ENCODE measurements at regions not wholly inside any gene's neighbourhood (a gene's known extent, or its start where the extent isn't known, plus 50 kb on each side); places are given as distances from the start of the nearest gene placed in this dataset.

DNA sequence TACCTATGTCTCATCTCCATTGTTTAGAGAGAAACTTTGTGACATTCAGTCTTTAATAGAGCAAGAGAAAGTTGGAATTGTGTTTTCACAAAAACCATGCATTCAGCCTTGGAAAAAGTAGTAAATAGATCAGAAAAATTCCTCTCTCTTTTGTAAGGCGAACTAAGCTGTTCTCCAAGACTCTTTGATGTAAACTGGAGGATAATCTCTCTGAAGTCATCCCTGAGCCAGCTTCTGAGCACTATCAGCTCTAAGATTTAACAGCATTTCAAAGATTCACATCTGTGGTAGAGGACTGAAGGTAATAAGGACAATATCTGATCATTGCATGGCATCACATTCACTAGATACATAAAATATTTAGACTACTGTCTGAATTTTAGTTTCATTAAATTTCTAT, 904.6 kb upstream of the ATXN8OS start:
- TF ChIP-seq, protein P1, sequence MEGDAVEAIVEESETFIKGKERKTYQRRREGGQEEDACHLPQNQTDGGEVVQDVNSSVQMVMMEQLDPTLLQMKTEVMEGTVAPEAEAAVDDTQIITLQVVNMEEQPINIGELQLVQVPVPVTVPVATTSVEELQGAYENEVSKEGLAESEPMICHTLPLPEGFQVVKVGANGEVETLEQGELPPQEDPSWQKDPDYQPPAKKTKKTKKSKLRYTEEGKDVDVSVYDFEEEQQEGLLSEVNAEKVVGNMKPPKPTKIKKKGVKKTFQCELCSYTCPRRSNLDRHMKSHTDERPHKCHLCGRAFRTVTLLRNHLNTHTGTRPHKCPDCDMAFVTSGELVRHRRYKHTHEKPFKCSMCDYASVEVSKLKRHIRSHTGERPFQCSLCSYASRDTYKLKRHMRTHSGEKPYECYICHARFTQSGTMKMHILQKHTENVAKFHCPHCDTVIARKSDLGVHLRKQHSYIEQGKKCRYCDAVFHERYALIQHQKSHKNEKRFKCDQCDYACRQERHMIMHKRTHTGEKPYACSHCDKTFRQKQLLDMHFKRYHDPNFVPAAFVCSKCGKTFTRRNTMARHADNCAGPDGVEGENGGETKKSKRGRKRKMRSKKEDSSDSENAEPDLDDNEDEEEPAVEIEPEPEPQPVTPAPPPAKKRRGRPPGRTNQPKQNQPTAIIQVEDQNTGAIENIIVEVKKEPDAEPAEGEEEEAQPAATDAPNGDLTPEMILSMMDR (IDR thresholded peaks at IDR 0.05), result no peak
- ATAC-seq (no peak), DNase-seq (no peak)
- Histone ChIP-seq H3K36me3 (no peaks in the 10 kb centered on the region), H3K4me1 (no peaks in the 10 kb centered on the region), H3K4me3 (no peak overlapping the region), H3K27ac (no peak overlapping the region), H3K27me3 (no peaks in the 10 kb centered on the region), H3K9me3 (peaks cover 0 to 17% (median 0%) of the 10 kb centered on the region in 11 donors)
- intact Hi-C loops (cut with DNase I), result no loop called here
- 73 to 76% methylated on average over 1 of the region's 1 CpG for WGBS, 2 donors

DNA sequence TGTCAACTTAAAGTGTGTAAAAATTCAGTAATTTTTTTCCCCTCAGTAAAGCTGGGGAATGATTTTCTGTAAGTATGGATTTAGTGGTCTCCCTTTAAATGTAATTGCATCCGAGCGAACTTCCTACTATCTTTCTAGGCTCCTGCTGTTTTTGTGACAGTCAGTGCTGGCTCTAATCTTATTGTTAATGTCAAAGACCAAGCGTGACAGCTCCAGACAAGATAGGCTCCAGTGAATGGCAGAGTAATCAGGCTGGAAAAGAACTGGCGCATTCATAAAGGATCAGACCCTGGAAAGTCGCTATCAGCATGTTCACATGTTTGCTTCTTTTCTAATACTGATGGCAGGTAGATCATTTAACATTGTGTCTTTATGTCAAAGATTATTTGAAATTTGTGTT, 908.0 kb upstream of the ATXN8OS start:
- no peak overlapping the region for H3K4me3 ChIP-seq
- H3K9me3 ChIP-seq, result peaks cover 0 to 3% (median 0%) of the 10 kb centered on the region in 11 donors
- intact Hi-C loops (cut with DNase I), result no loop called here
- TF ChIP-seq, protein P1 (IDR thresholded peaks at IDR 0.05), result no peak
- no peak overlapping the region for H3K27ac ChIP-seq
- ATAC-seq, result no peak
- H3K4me1 ChIP-seq, result no peaks in the 10 kb centered on the region
- no peak for DNase-seq
- no peaks in the 10 kb centered on the region for H3K27me3 ChIP-seq
- 10 to 12% methylated on average over 5 of the region's 5 CpGs for WGBS, 2 donors
- H3K36me3 ChIP-seq, result no peaks in the 10 kb centered on the region

DNA sequence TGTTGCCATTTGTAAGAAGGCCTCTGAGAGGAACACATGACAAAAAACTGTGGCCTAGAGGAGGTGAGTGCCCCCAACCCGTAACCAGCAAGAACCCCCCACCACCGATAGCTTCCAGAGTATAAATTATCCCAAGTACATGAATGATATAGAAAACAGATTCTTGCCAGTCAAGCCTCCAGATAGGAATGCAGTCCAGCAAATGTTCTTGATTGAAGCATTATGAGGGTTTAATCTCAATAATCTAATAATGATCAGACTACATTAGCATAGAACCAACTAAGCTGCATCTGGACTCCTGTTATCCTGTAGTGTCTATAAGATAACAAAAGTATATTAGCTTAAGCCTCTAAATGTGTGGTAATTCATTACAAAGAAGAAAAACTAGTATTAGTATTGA, 908.9 kb upstream of the ATXN8OS start:
- Histone ChIP-seq H3K4me3 (no peak overlapping the region), H3K9me3 (peaks cover 0 to 3% (median 0%) of the 10 kb centered on the region in 11 donors), H3K27me3 (no peaks in the 10 kb centered on the region), H3K36me3 (no peaks in the 10 kb centered on the region), H3K4me1 (no peaks in the 10 kb centered on the region), H3K27ac (no peak overlapping the region)
- WGBS, 2 donors, result 78 to 81% methylated on average over 2 of the region's 2 CpGs
- DNase-seq (no peak), ATAC-seq (no peak)
- intact Hi-C loops (cut with DNase I), result no loop called here
- TF ChIP-seq, protein P1 (IDR thresholded peaks at IDR 0.05), result no peak

DNA sequence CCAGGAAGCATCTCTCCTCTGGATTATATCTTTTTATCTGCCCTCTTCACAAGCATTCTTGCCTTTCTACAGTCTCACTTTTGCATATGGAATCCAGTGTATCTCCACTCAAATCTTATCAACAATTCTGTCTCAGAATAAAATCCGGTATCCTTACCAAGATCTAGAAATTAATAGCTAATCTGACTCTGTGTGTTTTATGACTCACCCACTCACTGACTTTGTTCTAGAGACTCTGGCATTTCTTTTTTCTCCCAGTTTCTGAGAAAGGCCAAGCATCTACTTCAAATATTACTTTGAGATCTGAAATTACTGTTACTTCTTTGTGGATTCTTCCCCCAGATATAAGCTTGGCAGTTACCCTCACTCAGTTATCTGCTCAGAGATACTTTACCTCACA, 913.5 kb upstream of the ATXN8OS start:
- no peak for DNase-seq
- H3K9me3 ChIP-seq, result peaks cover 0 to 3% (median 0%) of the 10 kb centered on the region in 11 donors
- H3K4me3 ChIP-seq, result no peak overlapping the region
- H3K36me3 ChIP-seq, result no peaks in the 10 kb centered on the region
- ATAC-seq, result no peak
- no peak overlapping the region for H3K27ac ChIP-seq
- no peaks in the 10 kb centered on the region for H3K4me1 ChIP-seq
- TF ChIP-seq, protein P1 (IDR thresholded peaks at IDR 0.05), result no peak
- 77 to 80% methylated on average over 1 of the region's 1 CpG for WGBS, 2 donors
- H3K27me3 ChIP-seq, result no peaks in the 10 kb centered on the region
- intact Hi-C loops (cut with DNase I), result no loop called here

Data from heart right ventricle (tissue), 16 donors.